Stimulated activated CD4-positive, alpha-beta T cell treated with anti-CD3 and anti-CD28 coated beads, TNF-alpha, amount 100 ng/mL, for 4 hours (primary cell): ENCODE measurements at regions not wholly inside any gene's neighbourhood (a gene's known extent, or its start where the extent isn't known, plus 50 kb on each side); places are given as distances from the start of the nearest gene placed in this dataset.
"Not testable (repeated sequence)": the region's sequence is repeated elsewhere in the genome, so short reads cannot be mapped to it uniquely, and the experiment has no call there.

Source experiments
- DNase-seq, 3 experiments: peaks; one replicate each; pipeline ENCODE4 v3.0.0-alpha.2; 2020; ENCODE audit warnings: low read depth in 3 of 3

DNA sequence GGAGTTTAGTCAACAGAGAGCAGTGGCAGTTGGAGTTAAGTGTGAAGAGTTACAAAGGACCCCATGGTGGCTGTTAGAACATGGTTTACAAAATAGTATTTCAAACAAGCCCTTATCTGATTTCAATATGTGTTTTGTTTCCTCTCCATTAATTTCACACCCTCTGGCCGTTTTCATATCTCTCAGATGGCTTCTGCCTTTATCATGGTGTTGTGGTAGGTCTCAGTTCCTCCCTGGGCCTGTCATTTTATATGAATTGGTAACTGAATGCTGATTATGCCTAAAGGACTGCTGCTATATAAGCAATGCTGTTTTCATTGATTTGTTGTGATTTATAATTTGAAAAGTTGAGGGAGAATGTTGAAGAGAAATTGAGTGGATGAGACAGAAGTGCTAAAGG, 686.7 kb downstream of the NYAP2 start:
- DNase-seq = no peak

DNA sequence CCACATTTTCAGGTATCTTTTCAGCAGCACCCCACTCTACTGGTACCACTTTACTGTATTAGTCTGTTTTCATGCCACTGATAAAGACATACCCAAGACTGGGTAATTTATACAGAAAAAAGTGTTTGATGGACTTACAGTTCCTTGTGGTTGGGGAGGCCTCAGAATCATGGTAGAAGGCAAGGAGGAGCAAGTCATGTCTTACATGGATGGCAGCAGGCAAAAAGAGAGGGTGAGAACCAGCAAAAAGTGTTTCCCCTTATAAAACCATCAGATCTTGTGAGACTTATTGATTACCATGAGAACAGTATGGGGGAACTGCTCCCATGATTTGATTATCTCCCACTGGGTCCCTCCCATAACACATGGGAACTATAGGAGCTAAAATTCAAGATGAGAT, 685.9 kb downstream of the NYAP2 start:
- not testable (repeated sequence) for DNase-seq

DNA sequence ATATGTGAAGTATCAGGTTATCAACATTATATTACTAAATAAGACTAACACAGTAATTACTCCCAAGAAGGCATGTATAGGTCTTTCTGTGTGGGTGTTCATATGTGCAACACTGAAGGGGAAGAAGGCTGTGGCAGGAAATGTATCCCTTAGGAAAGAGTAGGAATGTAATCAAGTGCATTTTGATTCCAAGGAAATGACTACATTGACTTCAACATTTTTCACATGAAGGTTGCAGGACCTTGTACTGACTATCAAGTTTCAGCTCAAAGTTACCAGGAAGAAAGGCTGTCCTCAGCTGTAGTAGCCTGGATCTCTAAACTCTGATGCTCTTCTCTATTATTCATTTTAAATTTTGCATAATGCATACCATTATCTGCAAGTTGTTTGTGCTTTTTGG, 680.8 kb downstream of the NYAP2 start:
- no peak for DNase-seq

DNA sequence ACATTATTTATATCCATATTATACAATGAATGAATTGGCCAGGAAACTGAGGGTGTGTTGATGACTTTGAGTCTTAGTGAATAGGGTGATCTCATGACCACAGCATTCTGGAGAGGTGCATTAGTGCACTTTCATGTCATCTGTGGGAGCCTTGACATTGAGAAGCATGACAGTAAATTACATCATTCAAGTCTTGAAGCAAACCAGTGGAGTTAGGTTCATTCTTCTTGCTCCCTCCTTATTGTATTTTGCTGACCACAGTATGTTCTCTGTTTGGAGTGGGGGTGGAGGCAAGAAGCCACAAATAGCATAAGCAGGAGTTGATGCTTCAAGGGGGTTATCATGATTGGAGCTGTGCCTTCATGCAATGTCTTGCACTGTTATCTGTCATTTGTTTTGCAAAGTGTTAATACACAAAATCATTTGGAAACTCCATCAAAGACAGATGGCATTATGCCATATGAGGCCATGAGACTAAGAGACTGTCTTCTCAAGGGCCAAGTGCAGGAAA, 680.2 kb downstream of the NYAP2 start:
- DNase-seq = no peak

DNA sequence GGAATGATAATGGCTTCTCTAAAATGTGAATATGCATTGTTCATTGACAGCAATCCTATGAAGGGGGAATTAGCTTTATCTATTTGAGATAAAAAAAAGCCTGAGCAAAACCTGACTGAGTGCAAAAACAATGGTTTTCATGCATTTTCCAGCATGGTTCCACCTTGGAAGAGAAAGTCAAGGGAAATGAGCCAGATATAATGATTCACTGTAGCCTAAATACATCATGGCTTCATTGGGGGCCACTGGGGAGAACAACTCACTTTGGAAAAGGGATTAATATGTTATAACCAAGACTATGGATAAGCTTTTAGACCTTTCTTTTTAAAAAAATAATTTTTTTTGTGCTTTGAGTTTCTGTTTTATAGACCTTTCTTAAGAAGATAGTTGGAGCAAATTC, 679.7 kb downstream of the NYAP2 start:
- DNase-seq = no peak

DNA sequence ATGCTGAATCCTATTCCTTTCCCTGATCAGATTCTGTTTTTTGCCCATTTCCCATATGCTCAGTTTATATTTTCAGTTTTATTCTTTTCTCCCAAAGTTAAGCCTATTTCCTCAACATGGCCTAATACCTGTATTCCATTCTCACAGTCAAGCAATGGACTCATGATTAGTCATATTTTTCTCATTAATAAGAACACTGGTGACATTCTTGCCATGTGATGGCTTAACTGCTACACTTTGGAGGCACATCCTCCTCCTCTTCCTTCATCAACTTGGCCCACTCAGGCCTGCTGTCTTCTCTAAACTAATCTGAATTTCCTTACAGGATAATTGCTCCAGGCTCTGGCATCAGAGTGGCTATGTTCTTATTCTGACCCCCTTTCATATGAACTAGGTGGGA, 679.2 kb downstream of the NYAP2 start:
- DNase-seq = no peak

DNA sequence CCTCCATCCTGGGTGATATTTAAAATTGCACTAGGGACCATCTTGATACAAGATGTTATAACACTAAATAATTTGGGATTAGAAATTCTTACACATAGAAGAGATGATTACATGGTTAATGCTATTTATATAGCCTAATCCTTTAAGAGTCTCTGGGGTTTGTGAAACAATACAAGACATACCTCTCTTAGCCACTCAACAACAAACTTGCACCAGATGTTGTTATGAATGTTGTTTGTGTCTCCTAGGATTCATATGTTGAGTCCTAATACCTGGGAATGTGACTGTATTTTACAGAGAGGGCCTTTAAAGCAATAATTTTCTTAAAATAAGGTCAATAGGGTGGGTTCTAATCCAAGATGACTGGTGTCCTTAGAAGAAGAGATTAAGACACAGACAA, 678.3 kb downstream of the NYAP2 start:
- DNase-seq = no peak

DNA sequence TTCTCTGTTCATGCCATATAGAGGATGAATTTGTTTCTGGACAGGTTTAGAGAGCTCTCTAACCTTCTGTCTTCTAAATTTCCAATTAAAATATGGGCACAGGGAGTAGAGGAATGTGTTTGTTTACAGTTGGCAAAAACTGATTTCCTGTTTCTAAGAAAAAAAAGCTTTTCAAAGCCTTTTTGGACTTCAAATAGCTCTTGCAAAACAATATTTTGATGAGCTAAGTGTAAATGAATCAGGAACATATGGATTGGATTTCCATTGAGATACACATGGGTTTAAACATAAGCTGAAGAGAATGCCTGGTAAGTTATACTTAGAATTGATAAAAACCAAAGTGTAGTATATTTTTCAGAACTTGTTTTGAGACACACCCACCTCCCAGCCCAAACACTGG, 677.5 kb downstream of the NYAP2 start:
- DNase-seq = no peak

DNA sequence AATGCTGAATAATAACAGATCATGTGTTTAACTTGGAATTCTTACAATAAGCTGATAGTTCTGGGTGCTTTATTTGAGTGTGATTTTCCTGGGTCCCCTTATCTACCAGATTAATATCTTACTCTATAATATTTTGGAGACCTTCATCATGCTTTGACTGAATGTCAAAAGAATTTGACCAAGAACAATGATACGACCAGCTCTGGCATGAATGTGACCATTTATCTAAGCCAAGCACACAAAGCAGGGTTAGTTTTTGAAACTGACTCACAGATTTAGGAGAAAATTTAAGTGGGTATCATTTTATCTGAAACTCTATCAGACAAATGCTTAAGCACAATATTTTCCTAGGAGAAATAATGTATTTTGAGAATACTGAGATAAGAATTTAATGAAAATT, 677.0 kb downstream of the NYAP2 start:
- DNase-seq = no peak

DNA sequence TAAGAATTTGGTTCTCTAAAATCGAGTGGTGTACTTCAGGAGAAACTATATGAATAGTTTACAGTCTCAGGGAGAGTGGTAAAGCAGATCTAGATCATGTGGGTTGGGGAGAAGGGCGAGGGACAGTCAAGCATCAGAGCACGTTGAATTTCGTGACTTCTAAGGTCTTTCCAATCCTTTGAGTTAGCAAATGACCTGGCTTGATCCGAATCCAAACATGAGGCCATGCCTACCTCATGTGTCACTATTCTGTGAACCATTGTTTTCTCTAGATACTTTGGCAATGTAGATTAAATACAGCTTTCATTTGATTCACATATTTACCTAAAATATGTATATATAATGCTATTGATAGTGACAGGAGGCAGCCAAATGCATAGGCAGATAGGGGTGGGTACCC, 674.9 kb downstream of the NYAP2 start:
- no peak for DNase-seq

DNA sequence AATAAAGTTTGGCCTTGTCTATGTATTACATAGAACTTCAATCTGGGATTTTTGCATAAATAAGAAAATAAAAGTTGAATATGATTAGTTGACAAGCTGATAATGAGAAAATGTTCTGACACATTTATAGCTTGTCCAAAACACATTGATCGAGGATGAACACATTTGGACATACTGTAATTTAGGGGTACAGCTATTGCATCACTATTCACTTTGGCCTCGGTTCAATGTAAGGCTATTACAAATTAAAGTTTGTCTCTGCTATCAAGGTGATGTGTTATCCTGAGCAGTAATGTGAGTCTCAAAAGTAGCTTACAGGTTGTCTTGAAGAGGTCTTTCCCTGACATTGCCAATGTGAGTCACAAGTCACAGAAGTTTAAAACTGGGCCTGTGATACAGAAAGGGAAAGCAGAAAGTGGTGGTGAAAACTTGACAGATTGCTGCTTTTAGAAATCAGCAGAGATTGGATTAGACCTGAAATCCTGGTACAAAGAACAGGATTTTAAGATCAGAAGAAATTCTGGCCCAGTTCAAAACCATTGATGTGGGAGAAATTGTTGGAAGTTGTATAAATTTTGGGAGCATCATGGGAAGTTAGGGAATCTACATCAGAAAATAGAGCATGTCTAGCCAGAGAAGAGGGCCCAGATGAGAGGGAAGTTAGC, 674.1 kb downstream of the NYAP2 start:
- DNase-seq = no peak

DNA sequence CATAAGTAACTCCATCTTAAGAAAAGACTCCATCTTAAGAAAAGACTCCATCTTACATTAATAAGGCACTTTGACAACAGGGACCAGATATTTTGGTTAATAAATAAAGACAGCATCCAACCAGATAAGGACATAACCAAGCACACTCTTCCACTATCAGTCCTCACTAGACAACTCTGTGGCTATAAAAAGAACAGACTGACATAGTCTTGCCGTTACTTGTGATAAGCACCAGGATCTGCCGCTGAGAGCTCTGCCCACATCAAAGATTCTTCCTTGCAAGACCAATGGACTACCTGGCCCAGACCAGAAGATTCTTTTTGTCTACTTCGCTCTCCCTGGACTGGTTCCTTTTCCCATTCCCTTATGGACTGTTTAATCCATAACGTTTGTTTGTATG, 667.4 kb downstream of the NYAP2 start:
- DNase-seq = no peak

DNA sequence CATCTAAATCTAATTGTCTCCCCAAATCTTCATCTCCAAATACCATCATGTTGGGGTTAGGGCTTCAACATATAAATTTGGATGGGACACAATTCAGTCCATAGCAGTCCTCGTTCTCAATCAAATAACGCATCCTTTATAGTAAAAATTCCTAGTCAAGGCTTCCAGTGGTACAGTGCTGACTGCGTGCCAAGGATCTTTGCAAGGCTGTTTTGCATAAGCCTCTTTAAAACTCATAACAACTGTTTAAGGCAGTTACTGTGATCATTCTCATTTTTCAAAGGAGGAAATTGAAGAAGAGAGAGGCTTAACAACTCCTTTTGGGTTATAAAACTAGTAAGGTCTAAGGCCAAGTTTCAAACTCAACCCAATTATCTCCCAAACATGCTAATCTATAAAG, 666.9 kb downstream of the NYAP2 start:
- no peak for DNase-seq

DNA sequence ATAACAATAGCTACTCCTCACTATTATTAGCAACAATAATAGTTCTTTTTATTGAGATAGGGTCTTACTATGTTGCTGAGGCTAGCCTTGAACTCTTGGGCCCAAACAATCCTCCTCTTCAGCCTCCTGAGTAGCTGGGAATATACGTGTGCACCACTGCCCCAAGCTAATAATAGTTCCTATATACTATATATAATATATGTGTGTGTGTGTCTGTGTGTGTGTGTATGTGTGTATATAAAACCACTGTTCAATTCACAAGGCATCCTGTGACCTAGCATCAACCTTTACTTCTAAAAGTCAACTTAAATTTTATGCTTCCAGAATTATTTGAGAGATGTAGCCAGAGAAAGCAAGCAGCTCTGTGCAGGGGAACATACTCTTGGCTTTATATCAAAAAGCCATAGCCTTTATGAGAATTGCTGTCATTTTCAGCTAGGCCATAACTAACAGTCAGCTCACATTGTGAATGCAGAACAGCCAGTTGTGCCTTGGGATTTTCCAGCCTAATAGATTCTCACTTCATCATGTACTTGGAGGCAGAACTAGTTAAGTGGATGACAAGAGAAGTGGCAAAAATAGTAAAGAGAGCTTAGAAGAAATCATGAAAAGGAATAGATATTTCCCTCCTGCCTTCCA, 665.5 kb downstream of the NYAP2 start:
- DNase-seq = no peak

DNA sequence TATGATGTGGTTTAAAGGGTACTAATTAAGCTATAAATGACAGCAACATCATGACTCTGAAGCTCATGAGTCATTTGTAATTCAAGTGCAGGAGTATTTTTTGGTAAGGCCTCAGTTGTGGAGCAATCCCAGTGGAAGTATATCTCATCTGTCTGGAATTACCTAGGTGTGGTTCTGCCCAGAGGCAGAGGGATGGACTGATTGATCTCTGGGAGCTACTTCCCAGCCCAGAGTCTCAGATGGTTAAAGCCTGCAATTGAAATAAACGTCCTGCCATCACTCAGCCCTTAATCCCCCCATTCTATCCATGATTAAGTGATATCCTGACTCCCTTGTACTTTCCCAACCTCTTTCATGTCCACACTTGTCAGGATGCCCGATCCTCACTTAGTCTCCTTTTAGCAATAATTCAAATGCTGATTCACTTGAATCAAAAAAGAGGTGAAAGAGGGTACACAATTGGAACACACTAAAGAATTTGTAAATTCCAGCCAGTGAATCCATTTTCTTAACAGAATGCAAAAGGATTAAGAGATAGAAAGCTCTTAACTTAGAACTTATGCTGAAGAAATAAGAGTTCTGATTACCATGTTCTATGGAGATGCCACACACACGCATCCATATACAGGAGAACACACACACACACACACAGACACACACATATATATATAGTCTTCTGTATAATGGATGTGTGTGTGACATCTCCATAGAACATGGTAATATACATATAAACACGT, 664.4 kb downstream of the NYAP2 start:
- DNase-seq = no peak

DNA sequence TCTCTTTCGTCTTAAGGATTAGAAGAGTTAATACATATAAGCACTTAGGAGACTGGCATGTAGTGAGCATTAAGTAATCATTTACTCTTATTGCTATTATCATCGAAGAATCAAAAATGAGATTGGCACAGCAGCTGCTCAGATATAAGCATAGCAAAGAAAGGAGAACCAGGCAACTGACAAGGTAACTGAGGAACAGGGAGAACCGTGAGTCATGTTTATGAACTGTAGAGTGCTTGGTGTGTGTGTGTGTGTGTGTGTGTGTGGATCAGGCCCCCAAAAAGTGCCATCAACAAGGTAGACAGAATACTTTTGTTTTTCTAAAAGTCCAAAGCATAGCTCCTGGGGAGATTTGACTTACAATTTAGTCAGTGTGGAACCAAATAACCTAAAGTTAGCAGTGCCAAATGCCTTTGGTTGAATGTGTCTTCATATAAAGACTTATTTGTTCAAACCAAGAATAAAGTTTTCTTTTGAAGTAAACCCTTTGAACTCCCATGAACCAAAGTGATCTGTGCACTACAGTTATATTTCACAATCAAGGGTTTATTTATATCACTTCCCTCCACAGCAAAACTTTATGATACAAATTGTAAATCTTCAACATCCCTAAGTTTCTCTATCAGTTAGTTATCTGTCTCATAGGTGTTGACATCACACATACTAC, 660.6 kb downstream of the NYAP2 start:
- DNase-seq = no peak

DNA sequence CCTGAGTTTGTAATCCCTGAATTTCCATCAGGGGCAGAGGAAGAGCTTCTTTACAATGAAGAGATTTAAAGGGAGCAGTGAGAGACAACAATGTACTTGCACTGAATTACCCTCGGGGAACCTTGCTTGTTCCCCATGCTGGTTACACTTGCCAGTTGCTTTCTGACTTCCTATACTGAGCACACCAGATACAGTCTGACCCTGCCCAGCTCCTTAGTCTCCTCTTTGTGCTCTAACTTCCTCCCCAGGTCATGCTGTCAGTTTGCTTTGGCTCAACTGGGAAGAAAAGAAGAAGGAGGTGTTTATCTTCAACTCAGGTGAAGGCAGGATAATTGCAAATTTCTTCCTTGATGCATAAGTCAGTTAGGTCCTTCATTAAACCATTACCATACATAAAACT, 658.4 kb downstream of the NYAP2 start:
- DNase-seq = no peak

DNA sequence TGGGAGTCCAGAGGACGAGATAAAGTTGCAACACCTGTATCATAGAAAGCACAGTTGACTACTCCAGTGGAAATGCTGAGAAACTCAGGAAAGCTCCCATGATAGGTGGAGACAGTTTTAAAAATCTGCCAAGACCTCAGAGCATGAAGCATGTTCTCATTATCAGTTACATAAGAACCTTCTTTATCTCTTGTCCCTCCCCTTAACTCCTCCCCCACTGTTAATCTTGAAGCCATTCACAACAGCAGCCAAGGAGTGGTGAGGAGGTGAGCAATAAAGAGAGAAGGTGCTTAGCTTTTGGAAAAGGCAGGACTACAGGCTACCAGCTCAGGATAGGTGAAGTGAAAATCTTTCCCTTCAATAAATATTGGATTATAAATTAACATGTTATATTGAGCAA, 657.9 kb downstream of the NYAP2 start:
- DNase-seq = no peak

DNA sequence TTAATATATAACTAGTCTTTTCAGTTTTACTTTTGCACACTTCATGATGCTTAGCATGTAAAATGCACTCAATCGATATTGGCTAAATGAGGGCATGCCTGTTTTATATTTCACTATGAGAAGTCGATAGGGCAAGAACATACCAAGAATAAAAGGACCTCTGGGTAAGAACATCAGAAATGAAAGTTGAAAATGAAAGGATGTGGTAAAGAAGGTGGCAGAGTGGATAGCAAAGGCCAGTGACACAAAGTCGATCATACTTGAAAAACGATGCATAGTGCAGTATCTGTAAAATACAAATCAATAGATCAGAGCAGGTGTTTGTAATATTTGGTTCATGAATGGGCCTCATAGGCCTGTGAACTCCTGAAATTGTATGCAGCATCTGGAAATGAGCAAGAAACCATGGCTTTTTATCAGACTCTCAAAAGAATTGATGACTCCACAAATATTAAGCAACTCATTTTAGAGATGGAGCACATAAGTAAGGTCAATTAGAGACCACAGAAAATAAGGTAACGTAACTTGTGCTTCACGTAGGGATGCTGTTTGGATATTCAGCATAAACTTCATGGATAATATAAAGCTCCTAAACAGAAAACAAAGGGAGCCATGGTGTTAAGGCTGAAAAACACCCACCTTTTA, 653.4 kb downstream of the NYAP2 start:
- DNase-seq = no peak

DNA sequence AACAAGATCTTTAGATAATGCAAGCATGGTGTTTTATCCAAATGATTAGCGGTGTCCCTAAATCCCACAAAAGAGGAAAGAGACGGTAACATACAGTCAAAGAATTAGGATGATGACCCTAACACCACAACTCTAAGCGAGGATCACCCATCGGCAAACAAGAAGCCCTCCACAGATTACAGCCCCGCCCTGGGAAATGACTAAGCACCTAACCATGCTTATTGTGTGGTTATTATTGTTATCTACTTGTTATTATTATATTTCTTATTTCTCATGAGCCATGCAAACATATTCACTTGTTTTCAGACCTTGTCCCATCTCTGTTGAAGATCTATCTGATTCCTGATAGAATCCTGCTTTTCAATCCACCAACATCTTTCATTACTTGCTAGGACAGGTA, 651.3 kb downstream of the NYAP2 start:
- no peak for DNase-seq

DNA sequence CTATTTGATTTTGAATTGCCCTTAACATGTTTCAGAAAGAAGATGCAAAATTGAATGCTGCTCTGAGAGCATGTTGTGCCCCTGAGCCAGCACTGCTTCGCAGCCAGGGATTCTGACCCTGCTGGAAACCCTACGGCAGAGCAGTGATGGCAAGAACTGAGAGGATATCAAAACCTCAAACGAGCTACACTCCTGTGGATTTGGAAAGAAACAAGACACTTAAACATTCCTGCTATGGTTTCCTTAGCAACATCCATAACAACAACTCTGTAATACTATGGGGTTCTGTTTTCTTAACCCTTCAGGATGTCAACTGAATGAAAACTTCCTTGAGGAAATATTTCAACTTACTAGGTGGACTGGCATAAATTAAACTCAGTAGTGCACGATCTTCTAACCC, 649.1 kb downstream of the NYAP2 start:
- no peak for DNase-seq

DNA sequence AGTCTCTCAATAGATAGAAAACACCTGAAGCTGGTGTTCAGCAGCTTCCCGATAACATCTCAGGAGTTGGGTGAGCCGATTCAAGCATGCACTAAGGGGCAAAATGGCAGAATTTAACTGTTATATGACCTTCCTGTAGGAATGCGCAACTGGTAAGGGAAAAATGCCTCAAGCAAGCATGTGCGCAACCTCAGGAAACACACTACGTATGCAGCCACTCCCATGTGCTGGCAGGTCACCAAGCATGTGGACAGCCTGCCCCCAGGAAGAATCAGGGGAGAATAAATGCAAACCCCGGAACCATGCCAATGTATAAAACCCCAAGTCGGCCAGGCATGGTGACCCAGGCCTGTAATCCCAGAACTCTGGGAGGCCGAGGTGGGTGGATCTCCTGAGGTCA, 645.6 kb downstream of the NYAP2 start:
- DNase-seq = no peak
